ENCODE measurements at regions not wholly inside any gene's neighbourhood (a gene's known extent, or its start where the extent isn't known, plus 50 kb on each side); places are given as distances from the start of the nearest gene placed in this dataset.
"Not testable (repeated sequence)": the region's sequence is repeated elsewhere in the genome, so short reads cannot be mapped to it uniquely, and the experiment has no call there.

DNA sequence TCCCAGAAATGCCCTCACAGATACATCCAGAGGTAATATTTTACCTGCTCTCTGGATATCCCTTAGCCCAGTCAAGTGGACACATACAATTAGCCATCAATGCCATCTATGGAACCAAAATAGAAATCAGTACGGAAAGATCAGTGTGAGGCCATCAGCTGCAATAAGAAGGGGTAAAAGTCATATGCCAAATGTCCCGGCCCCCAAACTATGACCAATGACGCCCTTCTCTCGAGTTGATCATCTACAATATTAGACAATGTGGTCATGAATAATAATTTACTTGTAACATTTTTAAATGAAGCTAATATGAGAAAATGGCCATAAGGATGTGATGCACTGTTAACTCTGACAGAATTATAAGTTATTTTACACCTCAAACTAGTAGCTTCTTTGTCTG is 588.9 kb downstream of the POM121L12 start:
- H3K79me2 ChIP-seq (ENCODE audit: insufficient read depth, low read length): no peaks in the 10 kb centered on the region
- no peaks in the 10 kb centered on the region for H3K36me3 ChIP-seq (ENCODE audit: insufficient read depth, low read length)
- DNase-seq (ENCODE audit: insufficient read length, low spot score, missing footprints): no peak
- H3K27me3 ChIP-seq (ENCODE audit: insufficient read depth, low read length): no peaks in the 10 kb centered on the region
- H3K9me3 ChIP-seq (ENCODE audit: low read depth, low read length): peaks cover 2% of the 10 kb centered on the region
- H3K4me1 ChIP-seq (ENCODE audit: insufficient read depth, low read length): no peaks in the 10 kb centered on the region
- no peak overlapping the region for H3K4me2 ChIP-seq (ENCODE audit: insufficient read depth, low read length)
- TF ChIP-seq, protein P1, sequence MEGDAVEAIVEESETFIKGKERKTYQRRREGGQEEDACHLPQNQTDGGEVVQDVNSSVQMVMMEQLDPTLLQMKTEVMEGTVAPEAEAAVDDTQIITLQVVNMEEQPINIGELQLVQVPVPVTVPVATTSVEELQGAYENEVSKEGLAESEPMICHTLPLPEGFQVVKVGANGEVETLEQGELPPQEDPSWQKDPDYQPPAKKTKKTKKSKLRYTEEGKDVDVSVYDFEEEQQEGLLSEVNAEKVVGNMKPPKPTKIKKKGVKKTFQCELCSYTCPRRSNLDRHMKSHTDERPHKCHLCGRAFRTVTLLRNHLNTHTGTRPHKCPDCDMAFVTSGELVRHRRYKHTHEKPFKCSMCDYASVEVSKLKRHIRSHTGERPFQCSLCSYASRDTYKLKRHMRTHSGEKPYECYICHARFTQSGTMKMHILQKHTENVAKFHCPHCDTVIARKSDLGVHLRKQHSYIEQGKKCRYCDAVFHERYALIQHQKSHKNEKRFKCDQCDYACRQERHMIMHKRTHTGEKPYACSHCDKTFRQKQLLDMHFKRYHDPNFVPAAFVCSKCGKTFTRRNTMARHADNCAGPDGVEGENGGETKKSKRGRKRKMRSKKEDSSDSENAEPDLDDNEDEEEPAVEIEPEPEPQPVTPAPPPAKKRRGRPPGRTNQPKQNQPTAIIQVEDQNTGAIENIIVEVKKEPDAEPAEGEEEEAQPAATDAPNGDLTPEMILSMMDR (IDR thresholded peaks at IDR 0.05; ENCODE audit: extremely low read depth, low read depth, low read length): no peak
- H3K27ac ChIP-seq (ENCODE audit: low read depth, low read length): no peak overlapping the region
- no peak overlapping the region for H3K4me3 ChIP-seq (ENCODE audit: insufficient read depth, low read length)
- no peak overlapping the region for H2AFZ ChIP-seq (ENCODE audit: low read length)
- H4K20me1 ChIP-seq (ENCODE audit: insufficient read depth, low read length): no peaks in the 10 kb centered on the region

DNA sequence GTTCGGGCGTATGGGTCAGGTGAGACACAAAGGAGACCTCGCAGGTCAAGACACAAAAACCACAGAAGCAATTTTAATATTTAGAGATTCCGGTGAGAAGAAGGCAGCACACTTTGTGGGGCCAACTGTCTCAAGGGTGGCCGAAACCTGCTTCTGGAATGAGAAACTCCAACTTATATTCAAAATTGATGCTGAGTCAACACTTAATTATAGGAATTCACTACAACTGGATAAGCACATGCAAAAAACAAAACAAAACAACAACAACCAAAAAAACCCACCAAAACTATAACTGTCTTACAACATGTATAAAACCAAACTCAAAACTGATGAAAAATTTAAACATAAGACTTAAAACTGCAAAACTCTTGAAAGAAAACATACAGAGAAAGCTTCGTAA is 593.3 kb downstream of the POM121L12 start:
- H3K36me3 ChIP-seq (ENCODE audit: insufficient read depth, low read length): no peaks in the 10 kb centered on the region
- TF ChIP-seq, protein P1 (IDR thresholded peaks at IDR 0.05; ENCODE audit: extremely low read depth, low read depth, low read length): no peak
- H3K4me2 ChIP-seq (ENCODE audit: insufficient read depth, low read length): no peak overlapping the region
- H2AFZ ChIP-seq (ENCODE audit: low read length): no peak overlapping the region
- no peaks in the 10 kb centered on the region for H3K4me1 ChIP-seq (ENCODE audit: insufficient read depth, low read length)
- DNase-seq (ENCODE audit: insufficient read length, low spot score, missing footprints): no peak
- H3K27ac ChIP-seq (ENCODE audit: low read depth, low read length): no peak overlapping the region
- H3K79me2 ChIP-seq (ENCODE audit: insufficient read depth, low read length): no peaks in the 10 kb centered on the region
- no peaks in the 10 kb centered on the region for H3K27me3 ChIP-seq (ENCODE audit: insufficient read depth, low read length)
- H3K4me3 ChIP-seq (ENCODE audit: insufficient read depth, low read length): no peak overlapping the region
- H4K20me1 ChIP-seq (ENCODE audit: insufficient read depth, low read length): no peaks in the 10 kb centered on the region
- peaks cover 2% of the 10 kb centered on the region for H3K9me3 ChIP-seq (ENCODE audit: low read depth, low read length)

DNA sequence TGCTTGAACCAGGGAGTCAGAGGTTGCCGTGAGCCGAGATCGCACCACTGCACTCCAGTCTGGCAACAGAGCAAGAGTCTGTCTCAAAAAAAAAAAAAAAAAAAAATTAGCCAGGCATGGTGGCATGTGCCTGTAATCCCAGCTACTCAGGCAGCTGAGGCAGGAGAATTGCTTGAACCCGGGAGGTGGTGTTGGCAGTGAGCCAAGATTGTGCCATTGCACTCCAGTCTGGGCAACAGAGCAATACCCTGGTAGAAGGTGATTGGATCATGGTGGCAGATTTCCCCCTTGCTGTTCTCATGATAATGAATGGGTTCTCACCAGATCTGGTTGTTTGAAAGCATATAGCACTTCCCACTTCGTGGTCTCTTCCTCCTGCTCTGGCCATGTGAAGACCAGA is 599.8 kb downstream of the POM121L12 start:
- H3K36me3 ChIP-seq (ENCODE audit: insufficient read depth, low read length); H3K79me2 ChIP-seq (ENCODE audit: insufficient read depth, low read length); H2AFZ ChIP-seq (ENCODE audit: low read length): not testable (repeated sequence)

DNA sequence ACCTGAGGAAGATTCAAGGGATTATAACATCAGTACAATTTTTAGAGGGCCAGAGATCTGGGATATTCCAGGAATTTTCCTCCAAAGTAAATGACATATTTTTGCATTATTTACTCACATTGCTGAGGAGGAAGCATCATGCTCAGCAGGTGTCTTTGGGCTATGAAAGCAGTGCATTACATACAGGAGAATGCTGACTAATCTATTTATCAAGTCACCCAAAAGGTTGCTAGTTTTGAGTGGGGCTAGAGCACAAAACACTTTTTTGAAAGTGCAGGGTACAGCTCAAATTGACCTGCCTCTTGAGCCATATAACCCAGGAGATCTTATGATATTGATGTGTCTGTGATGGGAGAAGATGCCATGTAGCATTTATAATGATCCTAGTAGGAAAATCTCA is 603.1 kb downstream of the POM121L12 start:
- Histone ChIP-seq H3K79me2 (ENCODE audit: insufficient read depth, low read length) (no peaks in the 10 kb centered on the region), H3K27ac (ENCODE audit: low read depth, low read length) (no peak overlapping the region), H3K4me3 (ENCODE audit: insufficient read depth, low read length) (no peak overlapping the region), H3K27me3 (ENCODE audit: insufficient read depth, low read length) (no peaks in the 10 kb centered on the region), H3K4me2 (ENCODE audit: insufficient read depth, low read length) (no peak overlapping the region), H2AFZ (ENCODE audit: low read length) (no peak overlapping the region), H3K4me1 (ENCODE audit: insufficient read depth, low read length) (no peaks in the 10 kb centered on the region), H3K36me3 (ENCODE audit: insufficient read depth, low read length) (no peaks in the 10 kb centered on the region), H4K20me1 (ENCODE audit: insufficient read depth, low read length) (no peaks in the 10 kb centered on the region), H3K9me3 (ENCODE audit: low read depth, low read length) (no peaks in the 10 kb centered on the region)
- no peak for DNase-seq (ENCODE audit: insufficient read length, low spot score, missing footprints)
- TF ChIP-seq, protein P1 (IDR thresholded peaks at IDR 0.05; ENCODE audit: extremely low read depth, low read depth, low read length): no peak

More for the DNA sequence above, 599.8 kb downstream of the POM121L12 start:
- H3K4me3 ChIP-seq (ENCODE audit: insufficient read depth, low read length); H3K4me1 ChIP-seq (ENCODE audit: insufficient read depth, low read length); H3K4me2 ChIP-seq (ENCODE audit: insufficient read depth, low read length); H3K9me3 ChIP-seq (ENCODE audit: low read depth, low read length); DNase-seq (ENCODE audit: insufficient read length, low spot score, missing footprints); H3K27ac ChIP-seq (ENCODE audit: low read depth, low read length); H3K27me3 ChIP-seq (ENCODE audit: insufficient read depth, low read length); H4K20me1 ChIP-seq (ENCODE audit: insufficient read depth, low read length): not testable (repeated sequence)
